ENCODE measurements at regions not wholly inside any gene's neighbourhood (a gene's known extent, or its start where the extent isn't known, plus 50 kb on each side); places are given as distances from the start of the nearest gene placed in this dataset.

DNA sequence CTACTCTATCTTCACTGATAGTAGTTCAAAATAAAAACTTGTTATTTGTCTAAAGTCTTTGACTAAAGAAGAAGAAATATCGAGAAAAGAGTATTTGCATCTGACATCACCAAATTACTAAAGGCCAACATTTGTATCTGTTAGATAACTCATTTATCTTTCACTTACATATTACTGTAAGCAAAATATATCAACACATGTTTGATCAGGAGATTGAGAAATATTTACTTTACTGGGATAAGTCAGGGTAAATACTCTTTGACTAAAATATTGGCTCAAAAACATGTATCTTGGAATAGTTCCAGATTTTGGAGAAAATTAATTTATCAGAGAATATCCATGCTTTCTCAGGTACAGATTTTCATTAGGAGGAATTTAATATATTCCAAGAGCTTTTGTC, 306.0 kb downstream of the TENT5A start:
- no peaks in the 10 kb centered on the region for H3K9me3 ChIP-seq
- H3K4me3 ChIP-seq (ENCODE audit: low read depth, low read length): no peak overlapping the region
- TF ChIP-seq CTCF (IDR thresholded peaks at IDR 0.05; ENCODE audit: low read depth, low read length): no peak
- H3K4me1 ChIP-seq: no peaks in the 10 kb centered on the region; the same call in 1 of the 2 replicates
- no peaks in the 10 kb centered on the region for H3K27me3 ChIP-seq
- no peaks in the 10 kb centered on the region for H3K36me3 ChIP-seq
- no peak for DNase-seq

DNA sequence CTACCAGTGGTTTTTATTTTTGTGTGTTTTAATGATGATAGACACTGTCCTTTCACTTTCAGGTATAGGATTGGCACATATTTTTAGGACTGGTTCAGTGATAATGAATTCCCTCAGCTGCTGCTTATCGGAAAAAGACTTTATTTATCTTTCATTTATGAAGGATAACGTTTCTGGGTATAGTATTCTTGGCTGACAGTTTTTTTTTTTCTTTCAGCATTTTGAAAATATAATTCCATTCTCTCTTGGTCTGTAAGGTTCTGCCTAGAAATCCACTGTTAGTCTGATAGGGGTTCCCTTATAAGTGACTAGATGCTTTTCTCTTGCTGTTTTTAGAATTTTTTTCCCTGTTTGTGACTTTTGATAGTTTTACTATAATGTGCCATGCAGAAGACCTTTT, 313.1 kb downstream of the TENT5A start:
- 0 out of 2 replicates have a peak, but pooled peaks cover 2% of the 10 kb centered on the region for H3K9me3 ChIP-seq
- no peak for TF ChIP-seq CTCF (IDR thresholded peaks at IDR 0.05; ENCODE audit: low read depth, low read length)
- DNase-seq: no peak
- no peaks in the 10 kb centered on the region for H3K4me1 ChIP-seq
- H3K36me3 ChIP-seq: no peaks in the 10 kb centered on the region
- no peaks in the 10 kb centered on the region for H3K27me3 ChIP-seq
- H3K4me3 ChIP-seq (ENCODE audit: low read depth, low read length): no peak overlapping the region

- Histone ChIP-seq H3K4me3 (ENCODE audit: low read depth, low read length) (no peak overlapping the region), H3K4me1 (no peaks in the 10 kb centered on the region), H3K36me3 (no peaks in the 10 kb centered on the region), H3K27me3 (no peaks in the 10 kb centered on the region), H3K9me3 (0 out of 2 replicates have a peak, but pooled peaks cover 2% of the 10 kb centered on the region)
- DNase-seq: no peak
- TF ChIP-seq CTCF (IDR thresholded peaks at IDR 0.05; ENCODE audit: low read depth, low read length): no peak
These were observed 315.5 kb downstream of the TENT5A start for GRCh38 chr6:81436990-81437389.

- TF ChIP-seq CTCF (IDR thresholded peaks at IDR 0.05; ENCODE audit: low read depth, low read length): no peak
- no peak for DNase-seq
- Histone ChIP-seq H3K9me3 (no peaks in the 10 kb centered on the region), H3K4me3 (ENCODE audit: low read depth, low read length) (no peak overlapping the region), H3K27me3 (no peaks in the 10 kb centered on the region), H3K4me1 (no peaks in the 10 kb centered on the region), H3K36me3 (no peaks in the 10 kb centered on the region)
These were observed 339.2 kb downstream of the TENT5A start for GRCh38 chr6:81413306-81413705.

DNA sequence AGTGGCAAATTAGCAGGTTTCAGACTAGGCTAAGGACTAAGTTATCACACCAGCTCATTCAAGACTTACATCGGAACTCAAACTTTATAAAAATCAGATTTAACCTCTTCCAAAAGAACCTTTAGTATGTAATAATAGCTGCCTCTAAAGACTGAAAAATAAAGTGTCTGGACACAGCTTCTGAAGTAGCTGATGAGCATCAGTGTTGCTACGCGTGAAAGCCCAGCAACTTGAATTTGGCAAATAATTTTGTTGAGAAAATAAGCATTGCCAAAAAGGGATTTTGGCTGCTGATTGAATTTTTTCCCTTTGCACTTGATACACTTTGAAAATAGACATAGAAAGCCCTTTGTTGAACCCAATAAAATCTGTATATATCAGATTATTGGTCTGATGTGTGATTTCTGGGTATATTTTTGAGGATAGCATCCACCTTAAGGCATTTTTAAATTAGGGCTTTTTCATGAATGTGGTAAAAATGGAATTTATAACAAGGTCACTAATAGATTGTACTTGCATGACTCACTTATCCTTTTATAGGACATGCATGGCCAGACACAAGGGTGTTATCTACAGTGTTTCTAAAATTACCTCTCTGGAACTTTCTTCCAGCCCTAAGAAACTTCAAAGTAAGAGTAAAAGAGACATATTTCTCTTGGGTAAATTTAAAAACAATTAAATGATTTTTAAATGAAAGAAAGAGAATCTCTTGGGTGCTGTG, 350.4 kb downstream of the TENT5A start:
- H3K4me3 ChIP-seq (ENCODE audit: low read depth, low read length): no peak overlapping the region
- no peaks in the 10 kb centered on the region for H3K36me3 ChIP-seq
- no peak for DNase-seq
- H3K4me1 ChIP-seq: 0 out of 2 replicates have a peak, but pooled peaks cover 2% of the 10 kb centered on the region
- no peaks in the 10 kb centered on the region for H3K27me3 ChIP-seq
- no peaks in the 10 kb centered on the region for H3K9me3 ChIP-seq
- TF ChIP-seq CTCF (IDR thresholded peaks at IDR 0.05; ENCODE audit: low read depth, low read length): no peak

DNA sequence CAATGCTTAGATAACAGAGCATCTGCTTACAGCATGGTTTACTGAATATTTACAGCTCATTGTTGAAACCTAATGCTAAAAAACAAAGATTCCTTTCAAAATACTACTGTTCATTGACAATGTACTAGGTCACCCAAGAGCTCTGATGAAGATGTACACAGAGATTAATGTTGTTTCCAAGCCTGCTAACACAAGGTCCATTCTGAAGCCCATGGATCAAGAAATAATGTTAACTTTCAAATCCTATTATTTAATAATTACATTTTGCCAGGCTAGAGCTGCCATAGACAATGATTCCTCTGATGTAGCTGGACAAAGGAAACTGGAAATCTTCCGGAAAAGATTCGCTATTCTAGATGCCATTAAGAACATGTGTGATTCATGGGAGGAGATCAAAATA, 355.6 kb downstream of the TENT5A start:
- DNase-seq: no peak
- Histone ChIP-seq H3K4me3 (ENCODE audit: low read depth, low read length) (no peak overlapping the region), H3K4me1 (no peaks in the 10 kb centered on the region), H3K27me3 (no peaks in the 10 kb centered on the region), H3K36me3 (no peaks in the 10 kb centered on the region), H3K9me3 (no peaks in the 10 kb centered on the region)
- TF ChIP-seq CTCF (IDR thresholded peaks at IDR 0.05; ENCODE audit: low read depth, low read length): no peak
